Breast epithelium (tissue), 3 donors: ENCODE measurements at regions not wholly inside any gene's neighbourhood (a gene's known extent, or its start where the extent isn't known, plus 50 kb on each side); places are given as distances from the start of the nearest gene placed in this dataset.

Experiments used
- POLR2A ChIP-seq: fragments of 450-650 bp; IDR thresholded peaks from one replicate; pipeline ENCODE4 v1.6.1; 2016; ENCODE audit warnings: antibody characterized with exemption, mild to moderate bottlenecking, moderate library complexity
- POLR2AphosphoS5 ChIP-seq, 3 donors: sonication (generic); formaldehyde crosslinking; IDR thresholded peaks; one replicate each; pipeline ENCODE4 v1.6.1; 2017; ENCODE audit warnings: antibody characterized with exemption in 3 of 3
- TF ChIP-seq, protein P1 (sequence below), 3 donors: fragments of 450-650 bp; IDR thresholded peaks; one replicate each; pipeline ENCODE4 v1.5.1; 2016 to 2017; ENCODE audit warnings: antibody characterized with exemption in 3 of 3, mild to moderate bottlenecking in 3 of 3, moderate library complexity in 3 of 3

- TF ChIP-seq, protein P1, sequence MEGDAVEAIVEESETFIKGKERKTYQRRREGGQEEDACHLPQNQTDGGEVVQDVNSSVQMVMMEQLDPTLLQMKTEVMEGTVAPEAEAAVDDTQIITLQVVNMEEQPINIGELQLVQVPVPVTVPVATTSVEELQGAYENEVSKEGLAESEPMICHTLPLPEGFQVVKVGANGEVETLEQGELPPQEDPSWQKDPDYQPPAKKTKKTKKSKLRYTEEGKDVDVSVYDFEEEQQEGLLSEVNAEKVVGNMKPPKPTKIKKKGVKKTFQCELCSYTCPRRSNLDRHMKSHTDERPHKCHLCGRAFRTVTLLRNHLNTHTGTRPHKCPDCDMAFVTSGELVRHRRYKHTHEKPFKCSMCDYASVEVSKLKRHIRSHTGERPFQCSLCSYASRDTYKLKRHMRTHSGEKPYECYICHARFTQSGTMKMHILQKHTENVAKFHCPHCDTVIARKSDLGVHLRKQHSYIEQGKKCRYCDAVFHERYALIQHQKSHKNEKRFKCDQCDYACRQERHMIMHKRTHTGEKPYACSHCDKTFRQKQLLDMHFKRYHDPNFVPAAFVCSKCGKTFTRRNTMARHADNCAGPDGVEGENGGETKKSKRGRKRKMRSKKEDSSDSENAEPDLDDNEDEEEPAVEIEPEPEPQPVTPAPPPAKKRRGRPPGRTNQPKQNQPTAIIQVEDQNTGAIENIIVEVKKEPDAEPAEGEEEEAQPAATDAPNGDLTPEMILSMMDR (IDR thresholded peaks at IDR 0.05) = no peak
- TF ChIP-seq POLR2AphosphoS5 (IDR thresholded peaks at IDR 0.05) = no peak
- TF ChIP-seq POLR2A = no peak
Observed at GRCh38 chr13:99859178-99860177, 112.1 kb downstream of the ZIC5 start.
